ENCODE measurements at regions not wholly inside any gene's neighbourhood (a gene's known extent, or its start where the extent isn't known, plus 50 kb on each side); places are given as distances from the start of the nearest gene placed in this dataset.
"Not testable (repeated sequence)": the region's sequence is repeated elsewhere in the genome, so short reads cannot be mapped to it uniquely, and the experiment has no call there.

- no peak for DNase-seq
Measured at GRCh38 chrX:122582975-122583305, 601.1 kb upstream of the GRIA3 start.

- no peak for DNase-seq
Measured at GRCh38 chrX:122583551-122583950, 600.5 kb upstream of the GRIA3 start.

- no peak for DNase-seq
Measured at GRCh38 chrX:122584981-122585380, 599.1 kb upstream of the GRIA3 start.

- DNase-seq, result no peak
Measured at GRCh38 chrX:122586831-122587230, 597.2 kb upstream of the GRIA3 start.

GRCh38 chrX:122591546-122591945, 592.5 kb upstream of the GRIA3 start:
- DNase-seq, result no peak

GRCh38 chrX:122596998-122597397, 587.1 kb upstream of the GRIA3 start:
- DNase-seq, result no peak

GRCh38 chrX:122622795-122623194, 561.3 kb upstream of the GRIA3 start:
- no peak for DNase-seq

- DNase-seq, result no peak
Measured at GRCh38 chrX:122625239-122625638, 558.8 kb upstream of the GRIA3 start.

GRCh38 chrX:122625821-122626220, 558.3 kb upstream of the GRIA3 start:
- DNase-seq, result no peak

- DNase-seq, result no peak
Measured at GRCh38 chrX:122626871-122627270, 557.2 kb upstream of the GRIA3 start.

- no peak for DNase-seq
Measured at GRCh38 chrX:122641136-122641535, 542.9 kb upstream of the GRIA3 start.

GRCh38 chrX:122641826-122642225, 542.3 kb upstream of the GRIA3 start:
- no peak for DNase-seq

- not testable (repeated sequence) for DNase-seq
Measured at GRCh38 chrX:122655256-122655655, 528.8 kb upstream of the GRIA3 start.

GRCh38 chrX:122666601-122667000, 517.5 kb upstream of the GRIA3 start:
- DNase-seq, result no peak

- no peak for DNase-seq
Measured at GRCh38 chrX:122667667-122668066, 516.4 kb upstream of the GRIA3 start.

GRCh38 chrX:122703762-122704161, 480.3 kb upstream of the GRIA3 start:
- DNase-seq, result no peak

- DNase-seq, result no peak
Measured at GRCh38 chrX:122739770-122740169, 444.3 kb upstream of the GRIA3 start.

- DNase-seq, result no peak
Measured at GRCh38 chrX:122770581-122770980, 413.5 kb upstream of the GRIA3 start.

GRCh38 chrX:122771933-122772332, 412.1 kb upstream of the GRIA3 start:
- DNase-seq, result no peak

- DNase-seq, result no peak
Measured at GRCh38 chrX:122777766-122778165, 406.3 kb upstream of the GRIA3 start.

- no peak for DNase-seq
Measured at GRCh38 chrX:122783918-122784317, 400.2 kb upstream of the GRIA3 start.

GRCh38 chrX:122787231-122787630, 396.8 kb upstream of the GRIA3 start:
- no peak for DNase-seq

GRCh38 chrX:122788216-122788615, 395.9 kb upstream of the GRIA3 start:
- DNase-seq, result no peak

GRCh38 chrX:122790376-122791095, 393.5 kb upstream of the GRIA3 start:
- no peak for DNase-seq

- no peak for DNase-seq
Measured at GRCh38 chrX:122813876-122814275, 370.2 kb upstream of the GRIA3 start.
